OCI-M1 (cell line): ENCODE measurements at regions not wholly inside any gene's neighbourhood (a gene's known extent, or its start where the extent isn't known, plus 50 kb on each side); places are given as distances from the start of the nearest gene placed in this dataset.
A peak's percentile ranks its signal among the peaks of the same experiment; 100 is the strongest.
"Not testable (repeated sequence)": the region's sequence is repeated elsewhere in the genome, so short reads cannot be mapped to it uniquely, and the experiment has no call there.

Source experiments
- DNase-seq: peaks from one replicate; lab custom pipeline; 2025; lab: John Stamatoyannopoulos, UW

DNA sequence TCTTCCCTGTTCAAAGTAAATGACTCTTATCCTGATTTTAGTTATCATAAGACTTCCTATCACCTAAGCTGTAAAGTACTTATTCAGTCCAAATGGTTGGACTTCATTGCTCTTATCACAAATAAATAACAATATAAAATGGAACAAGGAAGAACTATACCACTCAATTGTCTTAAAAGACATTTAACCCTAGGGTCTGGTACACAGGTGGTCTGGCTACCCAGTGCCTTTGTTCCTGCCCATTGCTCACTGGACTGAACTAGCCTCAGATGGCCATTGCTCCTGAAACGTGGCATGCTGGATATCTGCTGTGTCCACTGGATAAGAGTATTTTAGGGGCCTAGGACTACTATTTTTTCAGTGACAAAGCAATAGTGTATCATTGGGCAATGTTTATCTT lies 574.3 kb upstream of the CA10 start:
- DNase-seq, result no peak

DNA sequence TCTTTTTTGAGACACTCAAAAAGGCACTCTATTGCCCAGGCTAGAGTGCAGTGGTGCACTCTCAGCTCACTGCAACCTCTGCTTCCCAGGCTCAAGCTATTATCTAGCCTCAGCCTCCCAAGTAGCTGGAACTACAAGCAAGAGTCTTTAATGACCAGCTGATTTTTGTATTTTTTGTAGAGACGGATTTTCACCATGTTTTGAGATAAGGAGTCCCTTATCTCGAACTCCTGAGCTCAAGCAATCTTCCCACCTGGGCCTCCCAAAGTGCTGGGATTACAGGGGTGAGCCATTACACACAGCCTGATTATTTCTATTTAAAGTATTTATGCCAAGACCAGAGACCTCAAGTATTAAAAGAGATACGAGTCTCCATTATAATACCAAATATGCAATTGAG lies 566.1 kb upstream of the CA10 start:
- DNase-seq, result no peak

DNA sequence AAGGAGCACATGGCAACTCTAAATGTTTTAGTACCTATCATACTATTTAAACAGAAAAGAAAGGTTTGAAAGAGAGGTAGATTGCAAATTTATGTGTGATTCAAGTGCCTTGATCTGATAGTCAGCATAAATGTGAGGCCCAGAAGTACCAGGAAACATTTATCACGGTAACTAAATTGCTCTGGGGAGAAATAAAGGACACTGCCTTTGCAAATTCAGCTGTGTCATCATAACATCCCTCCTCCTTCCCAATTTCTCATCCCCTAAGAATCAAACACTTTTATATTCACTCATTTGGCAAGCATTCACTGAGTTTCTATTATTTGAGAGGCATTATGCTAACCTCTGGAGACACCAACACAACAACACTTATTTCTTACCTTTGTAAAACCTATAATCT lies 563.4 kb upstream of the CA10 start:
- no peak for DNase-seq

DNA sequence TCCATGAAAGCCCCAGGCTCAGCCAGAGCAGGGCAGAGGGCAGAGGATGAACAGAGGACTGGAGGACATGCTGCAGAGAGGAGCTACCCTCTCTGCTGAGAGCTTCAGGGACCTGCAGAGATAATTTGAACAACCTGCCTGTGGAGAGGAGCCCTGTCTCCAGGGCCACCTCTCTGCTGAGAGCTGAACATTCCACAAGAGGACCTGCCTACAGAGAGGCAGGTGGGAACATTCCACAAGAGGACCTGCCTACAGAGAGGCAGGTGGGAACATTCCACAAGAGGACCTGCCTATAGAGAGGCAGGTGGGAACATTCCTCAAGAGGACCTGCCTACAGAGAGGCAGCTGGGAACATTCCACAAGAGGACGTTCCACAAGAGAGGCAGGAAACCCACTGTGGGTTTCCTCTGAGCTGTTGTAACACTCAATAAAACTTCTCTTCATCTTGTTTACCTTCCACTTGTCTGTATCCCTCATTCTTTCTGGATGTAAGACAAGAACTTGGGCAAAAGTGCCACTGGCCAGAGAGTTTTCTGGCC lies 551.9 kb upstream of the CA10 start:
- no peak for DNase-seq

DNA sequence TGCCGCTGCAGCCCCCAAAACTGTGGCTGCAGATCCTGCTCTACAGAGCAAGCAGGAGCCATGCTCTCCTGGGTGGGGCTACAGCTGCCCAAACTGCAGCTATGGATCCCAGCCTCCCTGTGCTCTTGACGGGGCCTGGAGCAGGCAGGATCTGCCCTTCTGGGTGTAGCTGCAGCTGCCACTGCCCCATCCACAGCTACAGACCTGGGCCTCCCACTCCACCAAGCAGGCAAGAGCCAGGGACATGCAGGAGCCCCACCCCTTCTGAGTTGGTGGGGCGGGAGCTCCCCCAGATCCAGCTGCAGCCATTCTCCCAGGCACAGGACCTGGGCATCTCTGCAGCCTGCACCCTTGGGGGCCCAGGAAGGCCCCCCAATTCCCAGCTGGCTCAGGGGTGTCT lies 551.2 kb upstream of the CA10 start:
- DNase-seq, result no peak

DNA sequence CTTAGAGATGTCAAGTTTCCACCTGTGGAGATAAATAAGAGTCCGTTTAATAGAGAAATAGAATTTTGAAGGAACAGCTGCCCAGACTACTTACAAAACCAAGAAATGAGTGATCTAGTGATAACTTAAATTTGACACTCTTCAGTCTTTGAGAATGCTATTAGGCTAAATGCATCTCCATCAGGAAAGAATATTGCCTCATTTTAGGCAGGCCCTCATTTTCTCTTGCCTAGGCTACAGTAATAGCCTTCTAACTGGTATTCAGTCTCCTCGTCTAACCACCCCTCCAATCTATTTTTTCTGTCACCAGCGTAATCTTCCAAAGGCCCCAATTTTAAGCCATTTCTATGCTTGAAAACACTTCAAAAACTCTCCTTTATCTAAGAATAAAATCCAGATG lies 537.8 kb upstream of the CA10 start:
- no peak for DNase-seq

DNA sequence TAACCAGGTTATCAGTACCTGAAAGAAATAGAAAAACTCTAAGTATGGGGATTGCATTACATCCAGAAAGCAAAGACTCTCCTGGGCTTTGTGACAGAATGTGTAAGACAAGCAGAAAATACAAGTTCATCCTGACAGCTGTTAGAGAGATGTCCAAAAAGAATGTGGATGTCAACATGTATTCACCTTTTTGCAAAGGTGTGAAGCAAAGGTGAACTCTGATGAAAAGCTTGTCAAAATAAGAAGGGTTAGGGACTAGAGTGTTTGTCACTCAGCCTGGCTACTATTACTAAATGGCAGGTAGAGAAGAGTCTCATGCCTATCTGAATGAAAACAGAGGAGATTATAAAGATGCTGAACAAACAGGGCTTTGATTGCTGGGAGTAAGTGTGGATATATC lies 527.6 kb upstream of the CA10 start:
- no peak for DNase-seq

DNA sequence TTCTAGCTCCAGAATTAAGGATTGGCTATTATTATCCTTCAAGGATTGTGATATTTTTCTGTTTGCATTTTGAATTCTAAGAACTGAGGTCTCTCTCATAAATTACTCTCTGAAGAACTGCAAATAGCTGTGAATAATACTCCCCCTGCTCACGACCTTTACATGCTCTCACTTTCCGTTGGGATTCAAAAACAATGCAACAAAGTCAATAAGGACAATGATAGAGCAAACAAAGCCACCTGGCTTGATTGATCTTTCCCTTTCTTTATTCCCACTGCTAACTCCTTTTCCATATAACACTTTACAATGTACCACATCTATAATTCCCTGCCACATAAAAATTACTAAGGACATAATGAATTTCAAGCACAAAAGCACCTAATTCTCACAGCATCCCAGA lies 523.0 kb upstream of the CA10 start:
- no peak for DNase-seq

DNA sequence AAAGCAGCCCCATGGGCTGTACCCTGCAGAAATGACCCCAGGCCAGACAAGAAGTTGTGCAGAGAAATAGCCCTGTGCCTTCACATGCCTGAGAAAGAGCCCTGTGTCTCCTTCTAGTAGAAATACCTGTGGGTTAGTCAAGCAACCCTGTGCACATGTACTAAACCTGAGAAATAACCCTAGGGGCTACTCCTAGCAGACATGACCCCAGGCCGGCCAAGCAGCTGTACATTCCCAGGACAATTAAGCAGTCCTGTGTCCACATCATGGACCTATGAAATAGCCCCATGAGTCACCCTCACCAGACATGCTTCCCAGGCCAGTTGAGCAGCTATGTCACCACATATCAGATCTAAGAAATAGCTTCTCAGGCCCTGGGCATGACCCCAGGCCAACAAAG lies 519.7 kb upstream of the CA10 start:
- no peak for DNase-seq

DNA sequence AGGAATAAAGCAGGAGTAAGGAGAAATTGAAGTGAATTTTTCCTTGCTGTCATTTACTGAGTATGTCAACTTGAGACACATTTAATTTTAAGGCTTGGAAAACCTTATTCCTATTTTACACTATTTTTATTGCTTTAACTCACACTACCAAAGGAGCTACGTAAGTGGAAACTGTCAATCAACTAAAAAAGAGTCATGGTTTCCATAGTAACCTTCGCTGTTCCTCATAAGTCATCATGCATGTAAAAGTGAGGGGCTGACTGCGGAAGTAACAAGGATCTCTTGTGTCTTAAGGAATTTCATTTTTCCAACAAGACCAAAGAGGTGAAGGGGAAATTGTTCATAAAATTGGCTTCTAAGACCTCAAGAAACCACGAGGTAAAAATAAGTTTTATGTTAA lies 516.2 kb upstream of the CA10 start:
- no peak for DNase-seq

DNA sequence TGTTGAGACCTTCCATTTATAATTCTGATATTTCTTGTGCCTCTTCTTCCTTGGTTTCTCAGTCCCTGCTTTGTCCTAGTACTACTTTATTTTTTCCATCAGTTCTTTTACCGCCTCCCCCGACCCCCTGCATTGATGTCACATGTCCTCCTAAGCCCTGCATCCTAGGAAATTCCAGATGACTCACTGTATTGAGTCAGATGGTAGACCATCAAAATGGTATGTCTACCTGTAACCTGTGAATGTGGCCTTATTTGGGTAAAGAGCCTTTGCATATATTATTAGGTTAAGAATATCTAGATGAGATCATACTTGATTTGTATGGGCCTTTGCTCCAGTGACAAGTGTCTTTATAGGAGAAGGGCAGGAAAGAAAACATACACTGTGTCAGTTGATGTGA lies 515.3 kb upstream of the CA10 start:
- no peak for DNase-seq

DNA sequence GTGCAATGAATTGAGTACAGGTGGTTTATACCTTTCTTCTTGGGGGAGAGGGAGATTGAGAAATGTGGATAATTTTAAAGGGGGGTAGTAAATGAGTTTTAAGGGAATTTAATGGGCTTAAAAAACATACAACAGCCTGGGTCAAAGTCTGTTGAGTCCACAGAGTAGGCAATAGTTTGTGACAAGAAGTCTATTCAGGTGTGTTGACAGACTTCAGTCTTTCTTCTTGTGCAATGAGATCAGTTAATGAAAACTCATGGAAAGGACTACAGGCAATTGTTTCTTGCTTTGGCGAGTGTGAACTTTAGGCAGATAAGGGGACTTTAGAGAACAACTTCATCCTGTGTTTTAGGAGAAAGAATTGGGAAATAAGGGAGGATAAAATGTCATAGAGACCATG lies 507.8 kb upstream of the CA10 start:
- no peak for DNase-seq

DNA sequence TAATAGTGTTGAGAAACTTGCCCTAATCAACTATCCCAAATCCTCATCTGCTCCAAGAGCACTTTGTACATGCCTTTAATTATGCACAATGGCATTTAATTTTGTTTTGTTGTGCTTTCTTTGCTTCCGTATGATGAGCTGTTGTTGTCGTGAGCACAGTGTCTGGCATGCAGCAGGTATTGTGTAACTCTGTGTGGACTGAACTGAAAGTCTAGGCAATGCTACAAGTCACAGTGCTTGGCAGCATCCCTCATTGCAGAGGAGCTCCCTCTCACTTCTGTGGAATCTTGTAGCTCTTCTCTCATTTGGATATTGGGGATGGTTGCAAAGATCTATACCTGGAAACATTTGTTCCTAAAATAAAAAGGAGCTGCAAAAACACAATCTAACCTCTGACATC lies 502.2 kb upstream of the CA10 start:
- DNase-seq, result no peak

DNA sequence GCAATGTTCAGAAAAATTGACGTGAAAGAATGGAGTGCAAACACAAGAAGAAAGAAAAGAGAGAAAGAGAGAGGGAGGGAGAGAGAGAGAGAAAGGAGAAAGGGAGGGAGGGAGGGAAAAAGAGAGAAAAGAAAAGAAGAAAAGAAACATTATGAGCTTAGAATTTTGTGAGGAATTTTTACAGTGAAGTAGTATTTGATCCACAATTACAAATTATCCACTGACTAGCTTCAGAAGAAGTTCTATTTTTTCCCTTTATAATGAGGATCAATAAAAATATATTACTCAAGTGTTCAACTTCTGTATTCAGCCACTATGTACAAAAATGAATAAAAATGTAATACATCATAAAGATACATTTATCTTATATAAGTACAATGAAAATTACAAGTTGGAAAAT lies 494.5 kb upstream of the CA10 start:
- DNase-seq, result no peak

DNA sequence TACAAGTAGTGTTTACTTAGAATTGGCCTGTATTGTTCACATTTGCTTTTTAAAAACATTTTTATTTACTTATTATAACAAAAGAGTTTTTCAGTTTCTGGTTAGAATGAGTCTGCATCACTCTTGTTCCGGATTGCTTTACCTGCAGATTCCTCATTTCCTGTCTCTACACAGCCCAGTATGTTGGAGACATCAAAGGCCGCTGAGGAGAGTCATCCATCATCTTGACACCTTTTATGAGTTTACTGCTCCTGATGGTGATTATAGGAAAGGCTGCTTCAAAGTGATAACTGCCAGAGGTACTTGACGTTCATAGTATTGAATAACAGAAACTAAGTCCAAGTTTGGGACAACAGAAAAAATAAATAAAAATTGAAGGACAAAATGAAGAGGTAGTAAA lies 490.5 kb upstream of the CA10 start:
- DNase-seq, result no peak

DNA sequence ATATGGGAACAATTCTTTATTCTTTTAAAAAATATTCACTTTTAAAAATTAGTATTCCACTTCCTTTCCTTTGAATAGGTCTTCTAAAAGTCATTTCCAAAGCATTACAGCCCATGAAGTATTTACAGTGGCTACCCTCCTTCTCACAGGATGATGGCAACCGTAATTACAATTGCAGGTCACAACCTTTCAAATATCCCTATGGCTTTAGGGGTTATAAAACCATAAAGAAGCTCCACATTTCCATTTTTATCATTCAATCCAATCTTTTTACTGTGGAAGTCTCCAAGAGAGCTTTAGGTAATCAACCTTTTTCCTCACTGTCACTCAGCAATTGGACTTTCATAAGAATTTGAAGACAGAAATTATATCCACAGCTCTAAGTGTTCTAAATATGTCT lies 488.9 kb upstream of the CA10 start:
- DNase-seq, result no peak

DNA sequence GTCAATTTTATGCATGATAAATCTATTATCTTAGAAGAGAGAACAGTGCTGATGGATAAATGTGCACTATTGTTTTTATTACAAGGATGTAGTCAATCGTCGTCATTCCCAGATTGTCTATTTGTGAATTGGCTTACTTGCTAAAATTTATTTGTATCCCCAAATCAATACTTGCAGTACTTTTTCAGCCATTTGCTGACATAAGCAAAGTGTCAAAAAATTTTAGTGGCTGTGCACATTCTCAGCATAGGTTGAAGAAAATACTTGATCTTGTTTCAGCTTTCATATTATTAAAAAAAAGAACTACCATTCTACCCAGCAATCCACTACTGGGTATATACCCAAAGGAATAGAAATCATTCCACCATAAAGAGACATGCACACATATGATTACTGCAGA lies 477.9 kb upstream of the CA10 start:
- no peak for DNase-seq

DNA sequence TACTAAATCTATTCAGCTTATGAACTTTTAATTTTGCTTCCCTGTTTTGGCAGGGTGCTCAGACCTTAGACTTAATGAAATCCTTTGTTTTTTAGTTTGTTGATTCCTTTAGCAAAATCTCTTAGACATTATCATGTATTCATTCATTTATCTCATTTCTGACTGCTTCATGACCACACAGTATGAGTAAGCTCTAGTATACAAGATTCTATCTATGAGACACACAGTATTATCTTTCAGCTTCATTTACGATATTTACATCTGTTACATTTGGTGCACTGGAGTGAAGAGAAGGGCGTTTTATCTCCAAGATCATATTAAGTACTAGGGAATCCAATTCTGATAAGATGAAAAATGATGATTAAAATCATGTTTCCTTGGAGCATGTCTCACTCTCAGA lies 448.1 kb upstream of the CA10 start:
- no peak for DNase-seq

DNA sequence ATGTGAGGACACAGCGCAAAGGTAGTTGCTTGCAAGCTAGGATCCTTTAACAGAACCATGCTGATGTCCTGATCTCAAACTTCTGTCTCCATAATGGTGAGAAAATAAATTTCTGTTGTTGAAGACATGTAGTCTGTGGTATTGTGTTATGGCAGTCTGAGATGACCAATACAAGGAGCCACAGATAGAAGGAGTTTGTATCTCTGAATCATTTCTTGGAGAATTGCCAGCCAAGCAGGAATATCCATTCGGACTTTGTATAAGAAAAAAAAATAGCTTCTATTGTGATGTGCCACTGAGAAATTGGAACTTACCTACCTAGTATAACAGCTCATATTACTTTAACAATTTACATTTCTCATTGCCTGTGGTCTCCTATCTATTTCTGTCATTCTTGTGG lies 447.6 kb upstream of the CA10 start:
- DNase-seq, result no peak

DNA sequence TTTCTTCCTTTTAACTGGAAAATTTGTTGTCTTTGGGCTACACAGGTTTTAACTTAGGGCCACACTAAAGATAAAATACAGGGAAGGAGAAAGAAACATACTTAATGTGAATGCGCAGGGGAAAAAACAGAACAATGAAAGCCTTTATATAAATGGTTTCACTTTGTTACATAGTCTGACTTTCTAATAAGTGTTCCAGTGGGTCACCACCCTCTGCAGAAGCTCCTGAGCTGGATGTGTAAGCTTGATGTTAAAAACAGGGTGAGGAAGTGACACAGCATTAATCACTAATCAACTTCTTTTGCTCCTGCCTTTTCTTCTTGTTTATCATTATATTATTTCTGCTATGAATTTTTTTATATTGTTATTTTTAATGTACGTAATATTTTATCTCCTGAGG lies 445.6 kb upstream of the CA10 start:
- DNase-seq, result peak; percentile 6

DNA sequence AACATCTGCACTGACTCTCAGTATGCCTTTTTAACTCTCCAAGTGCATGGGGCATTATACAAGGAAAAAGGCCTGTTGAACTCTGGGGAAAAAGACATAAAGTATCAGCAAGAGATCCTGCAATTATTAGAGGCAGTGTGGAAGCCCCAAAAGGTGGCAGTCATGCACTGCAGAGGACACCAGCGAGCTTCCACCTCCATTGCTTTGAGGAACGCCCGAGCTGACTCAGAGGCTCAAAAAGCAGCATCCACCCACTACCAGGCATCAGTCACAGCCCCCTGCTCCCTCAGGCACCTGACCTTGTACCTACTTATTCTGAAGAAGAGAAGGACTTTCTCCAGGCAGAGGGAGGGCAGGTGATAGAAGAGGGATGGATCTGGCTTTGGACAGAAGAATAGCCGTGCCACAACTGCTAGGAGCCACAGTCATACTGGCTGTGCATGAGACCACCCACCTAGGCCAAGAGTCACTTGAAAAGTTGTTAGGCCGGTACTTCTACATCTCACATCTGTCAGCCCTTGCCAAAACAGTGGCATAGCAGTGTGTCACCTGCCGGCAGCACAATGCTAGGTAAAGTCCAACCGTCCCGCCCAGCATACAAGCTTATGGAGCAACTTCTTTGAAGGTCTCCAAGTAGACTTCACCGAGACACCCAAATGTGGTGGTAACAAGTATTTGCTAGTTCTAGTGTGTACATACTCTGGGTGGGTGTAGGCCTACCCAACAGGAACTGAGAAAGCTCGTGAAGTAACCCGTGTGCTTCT lies 439.1 kb upstream of the CA10 start:
- DNase-seq, result not testable (repeated sequence)

DNA sequence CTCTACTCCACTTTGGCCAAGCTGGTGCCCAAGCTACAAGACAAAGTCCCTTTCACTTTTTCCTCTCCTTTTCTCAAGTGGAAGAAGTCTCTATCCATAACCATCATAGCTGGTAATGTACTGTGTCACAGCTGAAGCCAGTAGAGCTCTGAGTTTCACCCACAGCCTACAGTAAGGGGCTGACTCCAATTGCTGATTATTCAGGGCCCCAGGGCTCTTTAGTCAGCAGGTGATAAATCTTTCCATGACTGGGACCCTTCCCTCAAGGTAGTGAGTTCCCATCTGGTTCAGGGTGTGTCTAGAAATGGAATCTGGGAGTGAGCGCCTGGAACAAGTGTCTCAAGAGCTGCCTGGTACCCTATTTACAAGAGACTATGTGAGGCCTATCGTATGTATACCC lies 436.0 kb upstream of the CA10 start:
- no peak for DNase-seq

DNA sequence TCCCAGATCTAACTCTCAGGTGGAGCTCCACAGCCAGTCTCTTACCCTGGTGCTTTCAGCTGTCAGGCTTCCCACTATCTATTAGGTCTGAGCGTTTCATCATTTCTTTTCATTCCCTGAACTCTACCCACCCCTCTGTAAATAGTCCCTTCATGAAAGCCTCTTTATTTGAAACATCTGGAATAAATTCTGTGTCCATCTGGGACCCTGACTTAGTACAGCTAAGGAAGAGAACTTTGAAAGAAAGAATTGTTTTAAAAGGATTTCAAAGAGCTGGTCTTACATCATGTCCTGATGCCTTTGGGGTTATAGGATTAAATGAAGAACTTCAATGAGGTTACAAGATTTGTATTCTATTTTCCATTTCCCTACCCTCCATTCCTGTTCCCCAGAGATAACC lies 388.5 kb upstream of the CA10 start:
- no peak for DNase-seq

DNA sequence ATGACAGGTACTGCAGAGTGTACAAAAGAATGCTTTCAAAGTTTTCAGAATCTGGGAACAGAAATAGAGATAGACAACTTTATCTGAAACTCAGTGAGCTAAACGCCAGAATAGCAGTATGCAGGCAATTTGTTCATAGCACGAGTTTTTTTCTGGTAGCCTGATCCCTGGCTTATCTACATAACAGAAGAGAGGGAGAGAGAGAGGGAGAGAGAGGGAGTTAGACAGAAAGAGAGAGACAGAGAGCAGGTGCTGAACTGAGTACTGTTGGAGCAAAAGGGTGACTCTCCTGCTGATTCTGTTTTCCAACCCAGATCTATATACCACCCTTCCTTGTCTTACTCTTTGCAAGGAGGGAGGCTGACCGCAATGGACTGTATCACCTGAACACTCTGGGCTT lies 388.0 kb upstream of the CA10 start:
- no peak for DNase-seq
